Activated naive CD8-positive, alpha-beta T cell treated with anti-CD3 and anti-CD28 coated beads, Interleukin-2, amount 10 ng/mL, durations not matched to agents 7 days and 5 days (primary cell): ENCODE measurements at regions not wholly inside any gene's neighbourhood (a gene's known extent, or its start where the extent isn't known, plus 50 kb on each side); places are given as distances from the start of the nearest gene placed in this dataset.

Experiments
- ATAC-seq: fragments of 150-1000 bp; cut with Tn5 transposase; one replicate; pipeline ENCODE4 v1.10.0; 2021; ENCODE audit warnings: low read depth, moderate library complexity
- POLR2A ChIA-PET: fragments of 350-600 bp; sonication (Branson Sonifier 250); formaldehyde crosslinking; loops from one replicate; lab custom pipeline; 2021; ENCODE audit warnings: antibody characterized with exemption; lab: Charles Lee
- DNase-seq: peaks from one replicate; pipeline ENCODE4 v3.0.0; 2021
- H3K27ac Mint-ChIP-seq: one replicate; pipeline ENCODE4 v1.8.0; 2022; ENCODE audit warnings: mild to moderate bottlenecking, mixed read lengths
- H3K27me3 Mint-ChIP-seq: one replicate; pipeline ENCODE4 v1.8.0; 2022; ENCODE audit warnings: mild to moderate bottlenecking, moderate library complexity, mixed read lengths
- H3K36me3 Mint-ChIP-seq: one replicate; pipeline ENCODE4 v1.8.0; 2021; ENCODE audit warnings: mild to moderate bottlenecking, mixed read lengths
- H3K4me1 Mint-ChIP-seq: one replicate; pipeline ENCODE4 v1.8.0; 2021; ENCODE audit warnings: mixed read lengths
- H3K4me3 Mint-ChIP-seq: one replicate; pipeline ENCODE4 v1.8.0; 2022; ENCODE audit warnings: mild to moderate bottlenecking, moderate library complexity, mixed read lengths
- H3K9me3 Mint-ChIP-seq: one replicate; pipeline ENCODE4 v1.8.0; 2021; ENCODE audit warnings: mixed read lengths

DNA sequence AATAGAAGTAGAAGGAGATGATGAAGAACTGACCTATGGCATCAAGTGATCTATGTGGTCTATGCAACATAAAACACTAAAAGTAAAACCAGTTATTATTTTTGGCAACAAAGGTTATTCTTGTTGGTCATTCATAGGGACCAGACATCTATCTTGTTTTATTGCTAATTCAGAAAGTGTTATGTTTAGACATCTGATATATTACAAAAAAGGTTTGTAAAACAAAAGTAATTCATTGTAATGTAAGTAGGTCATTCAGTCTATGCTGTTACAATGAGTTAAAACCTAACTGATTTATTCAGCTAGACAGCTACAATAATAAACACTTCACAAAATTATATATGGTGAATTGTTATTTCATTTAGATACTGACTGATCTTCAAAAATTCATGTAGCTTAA lies 461.9 kb downstream of the PCDH17 start:
- Mint-ChIP-seq H3K27ac (no peak overlapping the region), H3K4me1 (no peaks in the 10 kb centered on the region), H3K9me3 (no peaks in the 10 kb centered on the region), H3K4me3 (no peak overlapping the region), H3K36me3 (no peaks in the 10 kb centered on the region), H3K27me3 (no peaks in the 10 kb centered on the region)
- DNase-seq (no peak), ATAC-seq (no peak)
- POLR2A ChIA-PET: no interaction called here

DNA sequence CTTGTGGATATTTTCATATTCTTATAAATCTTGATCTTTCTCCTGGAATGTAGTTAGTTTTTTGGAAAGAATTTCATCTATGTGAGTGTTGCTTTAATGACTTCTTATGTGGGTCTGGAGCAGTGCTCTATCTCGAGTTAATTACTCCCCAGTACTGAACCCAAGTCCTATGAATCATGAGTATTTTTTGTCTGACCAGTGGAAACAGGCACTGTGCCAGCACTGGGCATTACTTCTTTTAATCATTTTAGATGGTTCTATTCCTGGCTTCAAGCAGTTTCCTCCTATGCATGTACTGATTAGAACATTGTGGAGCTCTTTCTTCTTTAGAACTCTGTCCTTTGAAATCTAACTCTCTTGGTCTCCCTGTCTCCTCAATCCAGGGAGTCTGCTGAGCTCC lies 466.3 kb downstream of the PCDH17 start:
- Mint-ChIP-seq H3K4me1 (no peaks in the 10 kb centered on the region), H3K27me3 (no peaks in the 10 kb centered on the region), H3K27ac (no peak overlapping the region), H3K36me3 (no peaks in the 10 kb centered on the region), H3K9me3 (no peaks in the 10 kb centered on the region), H3K4me3 (no peak overlapping the region)
- POLR2A ChIA-PET: no interaction called here
- DNase-seq (no peak), ATAC-seq (no peak)

DNA sequence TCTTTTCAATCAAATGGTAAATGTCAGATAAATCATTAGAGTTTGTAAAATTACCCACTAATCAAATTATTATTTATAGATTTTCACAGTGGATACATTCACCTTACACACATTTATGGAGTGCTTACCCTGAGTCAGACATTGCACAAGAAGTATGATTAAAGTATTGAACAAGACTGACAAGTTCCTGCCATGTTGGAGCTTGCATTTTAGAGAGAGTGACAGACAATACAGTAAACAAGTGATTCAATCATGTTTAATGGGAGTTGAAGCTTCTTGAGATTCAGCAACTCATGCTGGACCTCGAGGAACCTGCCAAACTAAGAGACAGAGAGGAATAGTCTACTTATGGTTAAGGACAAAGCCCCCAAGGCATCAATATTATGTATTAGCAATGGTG lies 487.8 kb downstream of the PCDH17 start:
- no peak overlapping the region for H3K27ac Mint-ChIP-seq
- no peak overlapping the region for H3K4me3 Mint-ChIP-seq
- no peaks in the 10 kb centered on the region for H3K36me3 Mint-ChIP-seq
- POLR2A ChIA-PET: no interaction called here
- no peak for DNase-seq
- no peaks in the 10 kb centered on the region for H3K4me1 Mint-ChIP-seq
- H3K9me3 Mint-ChIP-seq: peaks cover 2% of the 10 kb centered on the region
- no peak for ATAC-seq
- no peaks in the 10 kb centered on the region for H3K27me3 Mint-ChIP-seq

DNA sequence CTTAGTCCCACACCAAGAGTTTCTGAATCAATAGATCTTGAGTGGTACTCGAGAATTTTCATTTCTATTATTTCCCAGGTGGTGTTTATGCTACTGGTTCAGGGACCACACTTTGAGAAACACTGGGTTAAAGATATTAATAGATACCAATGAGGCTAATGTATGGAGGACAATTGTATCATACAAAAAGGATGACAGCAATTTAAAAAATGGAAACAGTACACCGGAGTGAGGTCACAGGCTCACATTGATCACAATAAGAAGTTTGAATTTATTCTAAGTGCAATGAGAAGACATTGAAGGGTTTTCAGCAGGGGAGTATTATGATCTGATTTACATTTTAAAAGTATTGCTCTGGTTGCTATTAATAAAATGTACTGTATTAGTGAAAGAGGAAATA lies 488.3 kb downstream of the PCDH17 start:
- ATAC-seq: no peak
- DNase-seq: no peak
- Mint-ChIP-seq H3K4me1 (no peaks in the 10 kb centered on the region), H3K27ac (no peak overlapping the region), H3K9me3 (peaks cover 2% of the 10 kb centered on the region), H3K27me3 (no peaks in the 10 kb centered on the region), H3K4me3 (no peak overlapping the region), H3K36me3 (no peaks in the 10 kb centered on the region)
- POLR2A ChIA-PET: no interaction called here

DNA sequence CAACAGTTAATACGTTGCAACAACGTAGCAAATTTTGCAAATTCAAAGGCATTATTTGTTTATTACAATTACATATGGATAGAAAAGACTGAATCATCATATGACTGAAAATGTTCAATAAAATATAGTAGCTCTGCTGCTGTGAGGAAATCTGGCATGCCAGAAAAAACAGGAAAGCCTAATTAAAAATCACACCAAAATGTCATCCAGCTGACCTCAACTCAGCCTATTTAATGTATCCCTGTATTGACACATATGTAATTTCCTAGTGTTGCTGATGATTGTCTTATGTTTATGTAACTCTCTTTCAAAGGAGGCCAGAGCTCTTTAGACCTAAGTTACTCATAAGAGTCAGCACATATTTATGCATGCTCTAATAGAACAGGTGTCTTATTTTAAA lies 495.0 kb downstream of the PCDH17 start:
- no peaks in the 10 kb centered on the region for H3K27me3 Mint-ChIP-seq
- DNase-seq (no peak), ATAC-seq (no peak)
- H3K27ac Mint-ChIP-seq: no peak overlapping the region
- POLR2A ChIA-PET: no interaction called here
- no peak overlapping the region for H3K4me3 Mint-ChIP-seq
- no peaks in the 10 kb centered on the region for H3K36me3 Mint-ChIP-seq
- H3K9me3 Mint-ChIP-seq: peaks cover 10% of the 10 kb centered on the region
- H3K4me1 Mint-ChIP-seq: no peaks in the 10 kb centered on the region

DNA sequence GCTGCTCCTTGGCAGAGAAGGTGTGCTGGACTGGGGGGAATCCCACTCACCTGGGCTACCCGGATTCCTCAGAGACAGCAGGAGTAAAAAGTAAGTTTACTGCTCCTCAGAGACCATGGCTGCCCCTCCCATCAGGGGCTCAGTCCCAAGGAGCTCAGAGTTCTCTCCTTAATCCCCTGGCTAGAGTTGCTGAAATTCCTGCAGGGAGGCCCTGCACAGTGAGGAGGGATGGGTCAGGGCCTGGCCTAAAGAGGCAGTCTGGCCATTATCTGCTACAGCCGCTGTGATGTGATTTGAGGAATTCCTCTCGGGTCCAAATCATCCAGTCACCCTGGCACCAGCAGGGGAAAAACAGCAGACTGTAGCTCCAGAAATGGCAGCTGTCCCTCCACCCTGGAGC lies 502.5 kb downstream of the PCDH17 start:
- H3K4me1 Mint-ChIP-seq: no peaks in the 10 kb centered on the region
- H3K27me3 Mint-ChIP-seq: no peaks in the 10 kb centered on the region
- H3K9me3 Mint-ChIP-seq: peaks cover 12% of the 10 kb centered on the region
- ATAC-seq (no peak), DNase-seq (no peak)
- POLR2A ChIA-PET: no interaction called here
- H3K4me3 Mint-ChIP-seq: no peak overlapping the region
- no peak overlapping the region for H3K27ac Mint-ChIP-seq
- H3K36me3 Mint-ChIP-seq: no peaks in the 10 kb centered on the region

DNA sequence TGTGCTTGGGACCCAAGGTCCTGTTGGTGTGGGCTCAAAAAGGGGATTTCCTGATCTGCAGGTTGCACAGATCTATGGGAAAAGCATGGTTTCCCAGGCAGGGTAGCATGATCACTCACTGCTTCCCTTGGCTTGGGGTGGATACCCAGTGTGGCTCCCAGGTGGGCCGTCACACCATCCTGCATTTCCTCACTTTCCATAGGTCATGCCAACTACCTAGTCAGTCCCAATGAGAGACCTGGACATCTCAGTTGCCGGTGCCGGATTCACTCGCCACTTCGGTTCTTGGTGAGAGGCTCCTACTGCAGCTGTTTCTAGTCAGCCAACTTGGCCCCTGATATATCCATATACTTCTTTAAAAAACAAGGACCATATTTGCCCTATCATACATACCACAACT lies 503.0 kb downstream of the PCDH17 start:
- Mint-ChIP-seq H3K9me3 (peaks cover 12% of the 10 kb centered on the region), H3K27me3 (no peaks in the 10 kb centered on the region), H3K27ac (no peak overlapping the region), H3K4me1 (no peaks in the 10 kb centered on the region), H3K4me3 (no peak overlapping the region), H3K36me3 (no peaks in the 10 kb centered on the region)
- ATAC-seq: no peak
- POLR2A ChIA-PET: no interaction called here
- DNase-seq: no peak

DNA sequence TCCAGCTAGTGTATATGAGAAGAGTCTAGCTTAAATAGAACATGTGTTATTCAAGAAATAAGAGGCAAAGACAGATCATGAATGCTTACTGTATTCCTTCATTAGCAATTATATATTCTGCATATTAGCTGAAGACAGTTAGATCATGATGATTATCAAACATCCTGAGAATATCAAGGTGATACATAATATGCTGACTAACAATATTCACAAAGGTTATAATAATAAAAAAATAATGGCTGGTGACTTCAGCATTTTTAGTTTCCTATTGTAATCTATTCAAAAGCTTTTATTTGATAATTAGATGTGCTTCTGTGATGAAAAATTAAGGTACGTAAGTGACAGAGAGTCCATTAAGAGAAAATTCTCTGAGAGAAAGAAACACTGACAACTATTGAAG lies 511.4 kb downstream of the PCDH17 start:
- peaks cover 7% of the 10 kb centered on the region for H3K9me3 Mint-ChIP-seq
- no peak for DNase-seq
- POLR2A ChIA-PET: no interaction called here
- no peak for ATAC-seq
- no peaks in the 10 kb centered on the region for H3K27me3 Mint-ChIP-seq
- no peak overlapping the region for H3K4me3 Mint-ChIP-seq
- H3K4me1 Mint-ChIP-seq: no peaks in the 10 kb centered on the region
- H3K36me3 Mint-ChIP-seq: no peaks in the 10 kb centered on the region
- no peak overlapping the region for H3K27ac Mint-ChIP-seq

DNA sequence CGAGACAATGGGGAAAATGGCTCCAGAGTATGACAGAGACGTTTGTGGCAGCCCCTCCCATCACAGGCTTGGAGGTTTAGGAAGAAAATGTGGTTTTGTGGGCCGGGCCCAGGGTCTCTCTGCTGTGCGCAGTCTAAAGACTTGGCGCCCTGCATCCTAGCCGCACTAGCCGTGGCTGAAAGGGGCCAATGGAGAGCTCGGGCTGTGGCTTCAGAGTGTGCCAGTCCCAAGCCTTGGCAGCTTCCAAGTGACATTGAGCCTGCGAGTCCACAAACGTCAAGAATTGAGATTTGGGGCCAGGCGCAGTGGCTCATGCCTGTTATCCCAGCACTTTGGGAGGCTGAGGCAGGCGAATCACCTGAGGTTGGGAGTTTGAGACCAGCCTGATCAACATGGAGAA lies 513.1 kb downstream of the PCDH17 start:
- ATAC-seq: no peak
- POLR2A ChIA-PET: no interaction called here
- H3K9me3 Mint-ChIP-seq: peaks cover 7% of the 10 kb centered on the region
- no peaks in the 10 kb centered on the region for H3K36me3 Mint-ChIP-seq
- no peaks in the 10 kb centered on the region for H3K4me1 Mint-ChIP-seq
- no peaks in the 10 kb centered on the region for H3K27me3 Mint-ChIP-seq
- no peak overlapping the region for H3K27ac Mint-ChIP-seq
- no peak for DNase-seq
- no peak overlapping the region for H3K4me3 Mint-ChIP-seq

DNA sequence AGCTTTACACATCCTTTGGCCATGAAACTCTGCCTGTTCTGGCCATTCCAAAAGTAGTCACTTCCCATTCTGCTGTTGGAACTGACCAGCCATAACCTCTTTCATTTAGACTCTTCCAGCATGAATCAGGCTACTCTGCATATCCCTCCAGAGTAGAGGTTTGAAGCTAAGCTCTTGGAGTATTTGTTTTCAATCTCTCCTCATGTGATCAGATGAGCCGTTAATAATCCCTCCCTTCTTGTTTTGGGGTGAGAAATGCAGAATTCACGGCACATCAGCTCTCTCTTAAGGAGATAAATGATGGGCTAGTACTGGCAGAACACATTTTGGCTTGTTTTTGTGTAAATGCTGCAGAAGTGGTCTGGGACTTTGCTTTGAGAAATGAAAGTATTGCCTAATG lies 519.9 kb downstream of the PCDH17 start:
- no peaks in the 10 kb centered on the region for H3K36me3 Mint-ChIP-seq
- no peak overlapping the region for H3K4me3 Mint-ChIP-seq
- POLR2A ChIA-PET: no interaction called here
- ATAC-seq (no peak), DNase-seq (no peak)
- H3K27ac Mint-ChIP-seq: no peak overlapping the region
- H3K9me3 Mint-ChIP-seq: no peaks in the 10 kb centered on the region
- no peaks in the 10 kb centered on the region for H3K4me1 Mint-ChIP-seq
- no peaks in the 10 kb centered on the region for H3K27me3 Mint-ChIP-seq

DNA sequence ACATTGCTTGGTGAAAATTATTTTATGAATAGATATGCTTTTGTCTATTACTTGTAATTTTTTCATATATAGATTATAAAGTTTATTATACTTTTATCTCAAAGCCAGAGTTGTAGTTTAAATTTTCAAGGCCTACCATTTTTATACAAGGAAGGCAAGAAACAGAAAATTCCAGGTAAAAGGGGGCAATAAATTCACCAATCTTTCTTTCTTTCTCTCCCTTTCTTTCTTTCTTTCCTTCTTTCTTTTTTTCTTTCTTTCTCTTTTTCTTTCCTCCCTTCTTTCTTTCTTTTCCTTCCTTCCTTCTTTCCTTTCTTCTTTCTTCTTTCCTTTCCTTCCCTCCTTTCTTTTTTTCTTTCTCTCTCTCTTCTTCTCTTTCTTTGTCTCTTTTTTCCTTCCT lies 529.4 kb downstream of the PCDH17 start:
- H3K4me1 Mint-ChIP-seq: no peaks in the 10 kb centered on the region
- no peaks in the 10 kb centered on the region for H3K36me3 Mint-ChIP-seq
- no peak for DNase-seq
- H3K27ac Mint-ChIP-seq: no peak overlapping the region
- no peaks in the 10 kb centered on the region for H3K27me3 Mint-ChIP-seq
- ATAC-seq: no peak
- H3K9me3 Mint-ChIP-seq: peaks cover 2% of the 10 kb centered on the region
- H3K4me3 Mint-ChIP-seq: no peak overlapping the region
- POLR2A ChIA-PET: no interaction called here

DNA sequence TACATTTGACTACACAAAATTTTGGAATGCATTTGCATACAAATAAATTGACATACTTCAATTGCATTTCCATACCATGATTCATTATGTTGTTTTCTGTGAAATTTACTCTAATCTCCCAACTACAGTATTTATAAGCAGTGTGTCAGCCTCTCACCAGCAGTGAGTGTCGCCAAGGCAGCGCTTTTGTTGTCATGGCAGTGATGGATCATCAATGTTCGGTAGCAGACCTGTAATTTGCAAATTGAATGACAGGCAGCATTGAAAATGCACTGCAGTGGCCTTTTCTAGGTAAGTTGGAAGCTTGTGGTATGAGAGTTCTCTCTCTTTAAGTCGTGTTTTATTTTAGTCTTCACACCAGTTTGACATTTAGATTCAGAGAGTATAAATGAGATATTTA lies 534.1 kb downstream of the PCDH17 start:
- Mint-ChIP-seq H3K27ac (no peak overlapping the region), H3K4me3 (no peak overlapping the region), H3K9me3 (no peaks in the 10 kb centered on the region), H3K36me3 (no peaks in the 10 kb centered on the region), H3K4me1 (no peaks in the 10 kb centered on the region), H3K27me3 (no peaks in the 10 kb centered on the region)
- DNase-seq (no peak), ATAC-seq (no peak)
- POLR2A ChIA-PET: no interaction called here

DNA sequence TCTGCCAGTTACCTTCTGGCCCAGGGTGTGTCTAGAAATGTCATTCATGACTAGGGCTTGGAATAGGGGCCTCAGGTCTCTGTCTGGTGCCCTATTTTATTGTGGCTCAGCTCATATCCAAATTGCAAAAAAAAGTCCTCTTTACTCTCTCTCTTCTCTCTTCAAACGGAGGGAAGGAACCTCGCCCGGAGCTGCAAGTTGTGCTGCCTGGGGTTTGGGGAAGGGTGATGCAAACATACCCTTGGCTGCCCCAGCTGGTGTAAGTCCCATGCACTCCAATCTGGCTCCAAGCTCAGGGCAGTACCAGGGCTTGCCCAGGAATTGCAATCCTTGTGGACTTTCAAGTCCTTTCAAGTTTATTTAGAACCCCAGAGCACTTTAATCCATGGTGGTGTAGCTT lies 549.6 kb downstream of the PCDH17 start:
- Mint-ChIP-seq H3K4me3 (no peak overlapping the region), H3K4me1 (no peaks in the 10 kb centered on the region), H3K9me3 (peaks cover 6% of the 10 kb centered on the region), H3K27ac (no peak overlapping the region), H3K36me3 (no peaks in the 10 kb centered on the region), H3K27me3 (no peaks in the 10 kb centered on the region)
- ATAC-seq: no peak
- DNase-seq: no peak
- POLR2A ChIA-PET: no interaction called here

DNA sequence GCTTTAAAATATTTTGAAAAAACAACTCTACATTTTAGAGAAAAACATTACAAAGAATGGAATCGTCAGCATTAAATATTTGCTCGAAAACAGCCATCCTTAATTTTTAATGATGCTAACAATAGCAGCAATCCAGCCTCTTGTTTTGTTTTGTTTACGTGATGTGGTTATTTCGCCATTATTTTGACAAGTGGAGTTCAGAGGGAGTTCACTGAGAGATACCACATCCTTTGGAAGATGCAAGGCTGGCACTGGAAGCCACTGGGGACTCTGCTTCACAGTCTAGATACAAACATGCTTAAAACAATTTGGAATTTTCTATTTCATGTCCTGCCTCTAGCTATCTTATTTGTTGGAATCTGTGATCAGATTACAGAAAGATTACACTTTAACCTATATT lies 556.3 kb downstream of the PCDH17 start:
- POLR2A ChIA-PET: no interaction called here
- no peak for ATAC-seq
- no peaks in the 10 kb centered on the region for H3K36me3 Mint-ChIP-seq
- H3K4me3 Mint-ChIP-seq: no peak overlapping the region
- DNase-seq: no peak
- H3K4me1 Mint-ChIP-seq: no peaks in the 10 kb centered on the region
- peaks cover 11% of the 10 kb centered on the region for H3K9me3 Mint-ChIP-seq
- H3K27ac Mint-ChIP-seq: no peak overlapping the region
- no peaks in the 10 kb centered on the region for H3K27me3 Mint-ChIP-seq

DNA sequence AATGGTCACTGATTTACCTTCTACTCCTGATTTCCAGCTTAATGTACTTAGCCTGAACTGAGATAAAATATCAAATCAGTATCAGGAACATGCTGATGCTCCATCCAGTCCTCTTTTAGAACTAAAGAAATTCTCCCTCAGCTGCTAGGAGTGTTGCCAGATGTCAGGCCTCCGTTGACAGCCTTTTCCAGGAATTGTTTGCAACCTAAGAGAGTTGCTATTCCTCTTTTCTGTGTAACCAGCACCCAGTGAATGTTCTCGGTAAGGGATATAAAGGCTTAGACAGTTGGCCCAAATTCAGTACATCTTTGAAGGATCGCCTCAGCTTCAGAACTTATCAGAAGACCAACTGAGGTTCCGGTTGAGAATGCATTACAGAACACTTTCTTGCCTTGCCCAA lies 559.0 kb downstream of the PCDH17 start:
- H3K9me3 Mint-ChIP-seq: peaks cover 11% of the 10 kb centered on the region
- no peak overlapping the region for H3K4me3 Mint-ChIP-seq
- POLR2A ChIA-PET: no interaction called here
- no peak for DNase-seq
- no peaks in the 10 kb centered on the region for H3K36me3 Mint-ChIP-seq
- no peaks in the 10 kb centered on the region for H3K27me3 Mint-ChIP-seq
- no peak overlapping the region for H3K27ac Mint-ChIP-seq
- H3K4me1 Mint-ChIP-seq: no peaks in the 10 kb centered on the region
- ATAC-seq: no peak
